ENCODE measurements at regions not wholly inside any gene's neighbourhood (a gene's known extent, or its start where the extent isn't known, plus 50 kb on each side); places are given as distances from the start of the nearest gene placed in this dataset.

- H3K27ac ChIP-seq: no peak overlapping the region
- H3K4me1 ChIP-seq: peaks cover 0 to 3% (median 0%) of the 10 kb centered on the region in 4 donors
- DNase-seq: no peak
- no peaks in the 10 kb centered on the region for H3K9me3 ChIP-seq
- TF ChIP-seq EP300 (IDR thresholded peaks at IDR 0.05) (no peak), POLR2AphosphoS5 (IDR thresholded peaks at IDR 0.05) (no peak), POLR2A (IDR thresholded peaks at IDR 0.05) (no peak), CTCF (IDR thresholded peaks at IDR 0.05) (no peak)
- intact Hi-C loops (cut with DNase I): no loop called here
- H3K4me3 ChIP-seq: no peak overlapping the region
- H3K36me3 ChIP-seq: no peaks in the 10 kb centered on the region
- 70 to 78% methylated on average over 4 of the region's 4 CpGs for WGBS, 2 donors
- H3K27me3 ChIP-seq: no peaks in the 10 kb centered on the region
Observed at GRCh38 chr16:64202571-64202970, 919.3 kb downstream of the CDH11 start.

GRCh38 chr16:64196444-64196843 is 925.4 kb downstream of the CDH11 start:
- no peaks in the 10 kb centered on the region for H3K36me3 ChIP-seq
- intact Hi-C loops (cut with DNase I): no loop called here
- no peaks in the 10 kb centered on the region for H3K9me3 ChIP-seq
- TF ChIP-seq EP300 (IDR thresholded peaks at IDR 0.05) (no peak), CTCF (IDR thresholded peaks at IDR 0.05) (no peak), POLR2AphosphoS5 (IDR thresholded peaks at IDR 0.05) (no peak), POLR2A (IDR thresholded peaks at IDR 0.05) (no peak)
- H3K27me3 ChIP-seq: no peaks in the 10 kb centered on the region
- H3K4me3 ChIP-seq: no peak overlapping the region
- no peak for DNase-seq
- H3K4me1 ChIP-seq: peaks cover 0 to 3% (median 0%) of the 10 kb centered on the region in 4 donors
- no peak overlapping the region for H3K27ac ChIP-seq
- 57 to 71% methylated on average over 1 of the region's 1 CpG for WGBS, 2 donors

GRCh38 chr16:64185954-64186353 is 935.9 kb downstream of the CDH11 start:
- Histone ChIP-seq H3K4me1 (peaks cover 0 to 8% (median 2%) of the 10 kb centered on the region in 4 donors), H3K36me3 (no peaks in the 10 kb centered on the region), H3K9me3 (no peaks in the 10 kb centered on the region), H3K4me3 (no peak overlapping the region), H3K27ac (no peak overlapping the region), H3K27me3 (no peaks in the 10 kb centered on the region)
- 73 to 83% methylated on average over 3 of the region's 3 CpGs for WGBS, 2 donors
- DNase-seq: no peak
- intact Hi-C loops (cut with DNase I): no loop called here
- TF ChIP-seq POLR2AphosphoS5 (IDR thresholded peaks at IDR 0.05) (no peak), POLR2A (IDR thresholded peaks at IDR 0.05) (no peak), CTCF (IDR thresholded peaks at IDR 0.05) (no peak), EP300 (IDR thresholded peaks at IDR 0.05) (no peak)

- Histone ChIP-seq H3K27me3 (no peaks in the 10 kb centered on the region), H3K4me3 (no peak overlapping the region), H3K9me3 (no peaks in the 10 kb centered on the region), H3K4me1 (peaks cover 0 to 8% (median 2%) of the 10 kb centered on the region in 4 donors), H3K36me3 (no peaks in the 10 kb centered on the region), H3K27ac (no peak overlapping the region)
- no peak for DNase-seq
- TF ChIP-seq POLR2A (IDR thresholded peaks at IDR 0.05) (no peak), POLR2AphosphoS5 (IDR thresholded peaks at IDR 0.05) (no peak), EP300 (IDR thresholded peaks at IDR 0.05) (no peak), CTCF (IDR thresholded peaks at IDR 0.05) (no peak)
- intact Hi-C loops (cut with DNase I): no loop called here
Observed at GRCh38 chr16:64184156-64184555, 937.7 kb downstream of the CDH11 start.

- no peaks in the 10 kb centered on the region for H3K27me3 ChIP-seq
- peaks cover 0 to 2% (median 0%) of the 10 kb centered on the region in 4 donors for H3K9me3 ChIP-seq
- 79 to 88% methylated on average over 3 of the region's 3 CpGs for WGBS, 2 donors
- intact Hi-C loops (cut with DNase I): no loop called here
- peaks cover 0 to 8% (median 2%) of the 10 kb centered on the region in 4 donors for H3K4me1 ChIP-seq
- no peak overlapping the region for H3K27ac ChIP-seq
- DNase-seq: no peak
- H3K36me3 ChIP-seq: no peaks in the 10 kb centered on the region
- no peak overlapping the region for H3K4me3 ChIP-seq
- TF ChIP-seq POLR2A (IDR thresholded peaks at IDR 0.05) (no peak), EP300 (IDR thresholded peaks at IDR 0.05) (no peak), CTCF (IDR thresholded peaks at IDR 0.05) (no peak), POLR2AphosphoS5 (IDR thresholded peaks at IDR 0.05) (no peak)
Observed at GRCh38 chr16:64182985-64183384, 938.9 kb downstream of the CDH11 start.
